Activated CD4-positive, alpha-beta T cell treated with anti-CD3 and anti-CD28 coated beads, Interleukin-2, amount 50 U/mL, for 4 hours (primary cell): ENCODE measurements at regions not wholly inside any gene's neighbourhood (a gene's known extent, or its start where the extent isn't known, plus 50 kb on each side); places are given as distances from the start of the nearest gene placed in this dataset.

Experiments used
- DNase-seq, 2 experiments: peaks; one replicate each; pipeline ENCODE4 v3.0.0-alpha.2; 2020

DNA sequence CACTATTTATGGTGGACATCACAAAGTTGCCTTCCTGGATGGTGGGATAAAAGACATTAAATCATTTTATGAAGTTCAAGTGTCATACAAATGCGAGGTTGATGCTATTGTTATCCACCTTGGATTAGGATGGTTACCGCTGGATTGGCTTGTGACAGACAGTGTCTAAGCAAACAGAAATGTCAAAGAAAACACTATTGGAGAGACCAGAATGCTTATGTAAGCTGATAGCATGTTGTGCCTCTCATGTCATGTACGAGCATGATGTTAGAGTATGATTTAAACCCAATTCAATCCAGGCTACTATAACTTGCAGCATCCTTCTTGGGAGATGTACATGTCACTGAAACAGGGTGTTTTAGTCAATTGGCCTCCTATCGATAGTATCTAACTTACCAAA lies 178.8 kb upstream of the C9orf72 start:
- DNase-seq: no peak

DNA sequence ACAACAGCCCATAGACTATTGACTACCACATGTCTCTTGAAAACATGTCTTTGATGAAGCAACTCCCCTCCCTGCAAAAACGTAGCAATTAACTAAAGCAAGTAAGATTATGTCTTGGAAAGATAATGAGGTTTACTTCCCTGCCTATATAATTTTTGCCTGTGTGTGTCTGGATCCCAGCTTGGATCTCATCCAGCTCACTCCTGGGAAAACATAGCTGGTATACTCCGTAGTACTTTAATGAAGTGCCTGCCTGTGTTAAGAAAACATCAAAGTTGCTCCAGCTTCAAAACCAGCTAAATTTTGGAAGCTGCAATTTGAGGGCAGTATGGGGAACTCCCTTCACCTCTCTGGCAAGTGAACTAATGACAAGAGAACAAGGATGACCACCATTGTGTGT lies 182.6 kb upstream of the C9orf72 start:
- no peak for DNase-seq

DNA sequence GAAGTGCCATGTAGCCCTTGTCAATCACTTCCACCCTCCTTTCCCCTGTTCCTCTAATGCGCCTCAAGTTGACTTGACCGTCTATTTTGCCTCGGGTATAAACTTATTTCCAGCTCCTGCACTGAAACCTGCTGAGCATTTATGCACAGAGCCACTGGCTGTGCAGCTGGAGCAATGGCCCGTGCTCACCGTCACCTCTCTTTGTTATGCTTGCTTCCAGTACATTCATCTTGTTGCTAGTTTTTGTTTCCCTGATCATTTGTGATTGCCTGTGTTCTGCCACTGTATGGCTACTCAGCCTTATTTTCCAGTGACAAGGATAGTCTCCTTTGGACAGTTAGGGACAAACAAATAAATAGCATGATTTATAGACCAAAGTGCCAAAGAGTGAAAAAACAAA lies 183.1 kb upstream of the C9orf72 start:
- no peak for DNase-seq

DNA sequence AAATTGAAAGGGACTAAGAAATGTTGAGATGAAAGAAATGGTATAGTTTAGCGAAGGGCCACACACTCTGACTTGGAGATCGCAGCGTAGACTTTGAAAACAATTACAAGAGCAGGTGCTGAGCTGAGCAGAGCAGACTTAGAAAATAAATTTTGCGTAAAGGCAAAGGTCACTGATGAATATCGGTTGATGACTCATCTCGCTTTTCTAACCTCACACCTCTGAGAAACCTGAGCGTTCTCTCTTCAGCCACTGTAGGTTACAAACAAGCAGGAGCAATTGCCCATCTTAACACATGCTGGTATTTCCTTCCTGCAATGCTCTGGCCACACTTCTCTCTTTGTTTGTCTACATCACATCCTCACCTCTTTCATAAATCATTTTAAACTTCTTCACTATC lies 190.6 kb upstream of the C9orf72 start:
- no peak for DNase-seq

DNA sequence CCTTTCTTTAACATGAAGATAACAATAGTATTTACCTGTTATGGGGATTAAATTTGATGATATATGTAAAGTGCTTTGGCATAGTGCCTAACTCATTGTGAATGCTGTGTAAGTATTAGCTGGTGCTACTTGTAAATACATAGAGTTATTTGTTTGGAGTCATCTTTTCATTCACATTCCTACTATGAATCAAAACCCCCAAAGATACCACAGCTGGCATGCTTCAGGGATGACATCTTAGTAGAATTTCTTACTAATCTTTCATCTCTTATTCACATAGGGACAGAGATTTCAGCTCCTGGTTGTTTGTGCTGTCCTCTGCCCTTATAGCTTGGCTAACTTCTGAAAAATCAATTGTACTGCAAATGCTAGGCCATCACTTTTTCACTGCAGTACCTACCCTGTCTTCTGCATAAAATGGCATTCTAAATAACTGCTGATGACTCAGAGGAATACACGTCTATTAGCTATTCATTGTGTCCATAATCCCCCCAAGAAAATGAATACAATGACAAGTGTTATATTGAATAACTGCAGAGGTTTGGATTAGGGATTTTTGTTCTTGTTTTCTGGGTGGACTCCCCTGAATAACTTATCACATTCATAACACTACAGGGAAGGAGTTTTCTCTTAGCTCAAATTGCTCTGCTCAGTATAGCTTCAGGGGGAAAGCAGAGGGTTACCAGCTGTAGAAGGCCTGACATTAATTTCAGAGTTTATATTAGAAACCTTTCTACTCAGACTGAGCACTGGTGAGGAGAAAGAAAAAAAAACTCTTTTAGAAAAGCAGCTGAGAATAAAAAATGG lies 192.2 kb upstream of the C9orf72 start:
- no peak for DNase-seq

DNA sequence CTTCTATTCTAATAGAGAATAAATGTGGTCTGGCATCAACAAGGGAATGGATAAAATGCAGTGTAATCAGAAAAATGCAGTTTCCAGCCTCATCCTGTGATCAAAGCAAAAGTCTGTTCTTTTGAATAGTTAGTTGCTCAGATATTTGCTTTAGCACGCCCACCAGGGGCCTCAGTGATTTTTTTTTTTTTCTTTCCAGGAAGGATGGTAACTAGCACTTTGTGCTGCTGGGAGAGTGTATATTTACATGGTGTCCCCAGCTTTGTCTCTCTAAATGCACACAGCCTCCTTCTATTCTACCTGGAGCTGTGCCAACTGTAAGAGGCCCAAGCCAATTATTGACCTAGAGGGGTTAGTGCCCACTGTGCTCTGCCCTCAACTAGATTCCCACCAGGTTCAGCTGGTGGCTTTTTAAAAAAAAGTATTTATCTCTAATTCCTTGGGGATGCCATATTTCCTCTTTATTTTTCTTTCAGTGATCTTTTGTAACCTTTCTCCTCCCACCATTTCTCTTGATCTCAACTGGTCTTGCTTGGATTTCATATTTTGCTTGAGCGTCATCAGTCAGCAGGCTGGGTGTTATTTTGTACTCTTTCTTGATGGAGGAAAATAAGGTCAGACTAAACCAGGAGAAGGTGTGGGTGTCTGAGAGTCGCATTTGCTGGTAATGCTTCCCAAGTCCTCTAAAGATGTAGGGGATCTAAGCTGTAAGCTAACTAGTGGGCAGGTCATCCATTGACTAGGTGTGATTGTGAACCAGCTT lies 193.0 kb upstream of the C9orf72 start:
- DNase-seq: no peak

DNA sequence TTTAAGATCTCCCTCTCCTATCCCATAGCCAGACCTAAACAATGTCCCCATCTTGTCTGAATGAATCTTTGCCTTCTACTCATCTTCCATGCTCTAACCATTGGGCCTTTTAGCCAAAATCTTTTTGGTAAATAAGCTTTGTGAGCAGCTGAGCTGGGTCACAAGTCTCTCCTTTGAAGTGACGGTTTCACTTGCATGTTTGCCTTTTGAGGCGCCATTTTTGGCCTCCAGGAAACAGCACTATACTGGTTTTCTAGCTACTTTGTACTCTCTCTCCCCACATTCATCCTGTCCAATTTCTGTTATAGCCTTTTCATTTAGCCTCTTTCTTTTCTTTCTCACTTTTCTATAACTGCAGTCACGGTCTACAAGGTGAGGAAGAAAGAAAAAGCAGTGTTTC lies 195.5 kb upstream of the C9orf72 start:
- no peak for DNase-seq

DNA sequence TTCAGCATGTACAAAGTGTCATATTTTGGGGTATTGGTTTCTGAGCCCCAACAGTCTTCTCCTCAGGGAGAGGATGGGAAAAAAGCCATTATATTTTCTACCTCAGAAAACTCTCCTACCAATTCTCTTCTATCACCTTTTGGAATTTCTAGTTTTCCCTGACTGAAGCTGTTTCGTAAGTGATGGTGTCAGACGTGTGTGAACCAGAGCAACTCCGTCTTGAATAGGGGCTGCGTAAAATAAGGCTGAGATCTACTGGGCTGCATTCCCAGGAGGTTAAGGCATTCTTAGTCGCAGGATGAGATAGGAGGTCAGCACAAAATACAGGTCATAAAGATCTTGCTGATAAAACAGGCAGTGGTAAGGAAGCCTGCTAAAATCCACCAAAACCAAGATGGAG lies 197.3 kb upstream of the C9orf72 start:
- DNase-seq: no peak

DNA sequence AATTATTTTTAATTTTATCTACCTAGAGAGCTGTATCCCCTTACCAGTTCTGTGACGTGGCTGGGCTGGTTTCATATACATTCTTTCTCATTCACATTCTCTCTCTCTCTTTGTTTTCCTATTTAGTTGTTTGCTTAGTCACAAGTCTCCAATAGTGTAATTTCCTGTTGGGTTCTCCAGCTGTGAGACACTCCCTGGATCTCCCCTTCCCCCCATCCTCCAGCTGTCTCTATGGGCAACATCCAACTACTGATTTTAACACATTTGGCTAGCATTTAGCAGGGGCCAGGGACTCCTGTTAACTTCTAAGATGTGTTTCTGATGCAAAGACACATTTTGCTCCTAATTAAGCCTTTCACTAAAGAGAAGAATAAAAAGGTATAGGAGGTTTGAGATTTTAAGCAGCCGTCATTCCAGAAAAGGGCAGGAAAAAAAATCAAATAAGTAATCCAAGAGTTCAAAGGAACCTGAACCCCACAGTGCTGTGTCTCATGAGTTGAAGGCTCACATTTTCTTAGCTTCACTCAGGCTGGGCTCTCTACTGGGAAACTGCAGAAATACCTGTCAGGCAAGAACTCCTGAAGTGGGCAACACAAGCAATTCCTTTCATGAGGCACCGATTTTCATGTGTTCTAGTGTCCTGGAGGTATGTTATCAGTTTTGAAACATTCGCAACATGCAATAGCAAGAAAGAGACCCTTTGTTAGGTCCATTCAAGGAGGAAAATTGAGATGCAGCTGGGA lies 198.7 kb upstream of the C9orf72 start:
- DNase-seq: no peak

DNA sequence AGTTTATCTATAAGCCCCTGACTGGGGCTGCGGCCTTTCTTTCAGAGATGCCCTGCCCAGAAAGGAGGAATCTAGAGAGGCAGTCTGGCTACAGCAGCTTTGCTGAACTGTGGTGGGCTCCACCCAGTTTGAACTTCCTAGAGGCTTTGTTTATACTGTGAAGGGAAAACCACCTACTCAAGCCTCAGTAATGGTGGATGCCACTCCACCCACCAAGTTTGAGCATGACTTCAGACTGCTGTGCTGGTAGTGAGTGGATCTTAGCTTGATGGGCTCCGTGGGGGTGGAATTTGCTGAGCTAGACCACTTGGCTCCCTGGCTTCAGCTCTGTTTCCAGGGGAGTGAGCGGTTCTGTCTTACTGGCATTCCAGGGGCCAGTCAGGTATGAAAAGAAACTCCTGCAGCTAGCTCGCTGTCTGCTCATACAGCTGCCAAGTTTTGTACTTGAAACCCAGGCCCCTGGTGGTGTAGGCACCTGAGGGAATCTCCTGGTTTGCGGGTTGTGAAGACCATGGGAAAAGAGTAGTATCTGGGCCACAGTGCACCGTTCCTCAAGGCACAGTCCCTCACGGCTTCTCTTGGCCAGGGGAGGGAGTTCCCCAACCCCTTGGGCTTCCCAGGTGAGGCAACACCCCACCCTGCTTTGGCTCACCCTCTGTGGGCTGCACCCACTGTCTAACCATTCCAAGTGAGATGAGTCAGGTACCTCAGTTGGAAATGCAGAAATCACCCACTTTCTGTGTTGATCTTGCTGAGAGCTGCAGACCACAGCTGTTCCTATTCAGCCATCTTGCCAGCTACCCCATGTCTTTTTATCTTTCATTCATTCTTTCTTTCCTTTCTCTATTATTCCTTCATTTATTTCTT lies 211.8 kb upstream of the C9orf72 start:
- no peak for DNase-seq

DNA sequence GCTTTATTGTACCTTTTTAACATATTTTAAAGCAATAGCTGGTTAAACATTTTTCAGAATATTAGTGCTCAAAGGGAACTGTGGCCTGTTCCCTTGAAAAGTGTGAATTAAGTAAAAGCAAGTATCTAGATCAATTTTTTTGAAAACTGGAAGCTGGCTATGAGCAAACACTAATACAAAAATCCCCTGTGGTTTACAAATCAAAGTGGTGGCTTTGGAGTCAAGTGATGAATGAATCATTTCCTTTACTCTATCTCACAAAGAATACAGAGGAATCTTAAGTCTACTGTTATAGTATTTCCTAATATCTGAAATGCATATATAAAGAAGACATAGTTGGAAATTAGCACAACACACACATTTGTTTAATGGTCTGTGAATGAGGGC lies 212.4 kb upstream of the C9orf72 start:
- DNase-seq: no peak

DNA sequence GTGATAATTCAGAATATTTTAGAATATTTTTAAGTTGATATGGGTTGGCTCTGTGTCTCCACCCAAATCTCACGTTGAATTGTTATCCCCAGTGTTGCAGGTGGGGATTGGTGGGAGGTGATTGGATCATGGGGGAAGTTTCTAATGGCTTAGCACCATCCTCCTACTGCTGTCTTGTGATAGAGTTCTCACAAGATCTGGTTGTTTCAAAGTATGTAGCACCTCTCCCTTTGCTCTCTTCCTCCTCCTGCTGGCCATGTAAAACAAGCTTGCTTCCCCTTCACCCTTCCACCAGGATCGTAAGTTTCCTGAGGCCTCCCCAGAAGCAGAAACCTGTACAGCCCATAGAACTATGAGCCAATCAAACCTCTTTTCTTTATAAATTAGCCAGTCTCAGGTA lies 214.6 kb upstream of the C9orf72 start:
- no peak for DNase-seq

DNA sequence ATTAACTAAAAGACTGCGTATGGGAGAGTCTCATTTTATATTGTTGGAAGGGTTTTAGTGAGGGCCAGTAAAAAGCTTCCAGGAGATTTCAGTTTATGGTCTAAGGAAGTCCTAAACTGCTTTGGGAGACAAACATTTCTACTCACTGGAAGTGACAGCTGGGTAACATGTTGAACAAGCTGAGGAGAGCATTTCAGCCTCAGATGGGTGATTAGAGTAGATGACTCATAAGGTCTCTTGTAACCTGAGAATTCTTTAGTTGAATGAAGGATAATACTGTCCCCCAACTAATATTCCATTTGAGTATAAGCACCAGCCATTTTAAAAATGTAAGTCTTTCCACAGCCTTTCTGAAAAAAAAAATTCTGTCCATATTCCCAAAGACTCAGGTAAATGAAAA lies 218.0 kb upstream of the C9orf72 start:
- DNase-seq: no peak

DNA sequence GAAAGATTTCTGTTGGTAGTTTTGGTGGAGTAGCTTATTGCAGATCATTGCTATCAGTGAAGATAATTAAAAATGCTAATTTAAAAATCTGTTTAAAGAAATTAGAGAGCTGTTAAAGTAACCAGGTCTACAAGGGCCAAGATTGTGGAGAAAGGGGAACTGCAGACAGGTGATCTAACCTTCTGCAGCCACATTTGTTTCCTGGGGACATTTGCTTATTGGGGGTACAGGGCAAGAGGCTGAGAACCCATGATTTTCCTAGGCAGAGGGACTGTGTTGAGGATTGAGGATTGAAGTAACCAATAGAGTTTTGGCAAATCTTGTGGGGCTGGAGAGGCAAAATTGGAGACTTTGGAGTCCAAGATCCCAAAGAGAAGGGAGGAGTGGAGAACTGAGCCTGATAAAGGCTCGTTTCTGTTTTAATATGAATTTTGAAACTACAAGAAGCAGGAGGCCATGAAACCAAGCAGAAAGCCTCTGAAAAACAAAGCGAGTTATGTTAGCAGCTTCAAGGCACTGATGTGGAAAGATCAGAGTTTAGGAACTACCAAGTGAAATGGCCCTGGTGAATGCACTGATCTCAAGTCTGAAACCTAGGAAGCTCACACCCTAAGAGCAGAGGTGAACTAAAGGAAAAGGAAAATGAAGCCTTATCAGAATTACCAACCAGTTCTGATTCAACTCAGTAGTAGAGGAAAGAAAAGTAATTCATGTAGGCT lies 219.8 kb upstream of the C9orf72 start:
- DNase-seq: no peak

DNA sequence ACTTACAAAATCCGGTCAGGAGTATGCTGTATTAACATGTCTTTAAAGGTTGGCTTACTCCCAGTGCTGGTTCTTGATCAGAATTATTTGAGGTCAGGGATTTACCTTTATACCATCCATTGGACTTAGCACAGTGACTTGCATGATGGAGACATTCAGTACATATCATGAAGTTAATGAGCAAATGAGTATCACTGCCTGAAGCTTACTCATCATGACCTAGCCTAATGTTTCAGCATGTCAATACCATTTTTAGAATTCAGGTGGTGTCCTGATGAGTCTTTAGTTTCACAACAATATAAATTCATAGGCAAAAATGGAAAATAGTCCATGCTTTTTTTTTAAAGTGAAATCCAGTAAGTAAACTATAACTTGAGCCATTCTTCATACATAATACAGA lies 226.0 kb upstream of the C9orf72 start:
- no peak for DNase-seq

DNA sequence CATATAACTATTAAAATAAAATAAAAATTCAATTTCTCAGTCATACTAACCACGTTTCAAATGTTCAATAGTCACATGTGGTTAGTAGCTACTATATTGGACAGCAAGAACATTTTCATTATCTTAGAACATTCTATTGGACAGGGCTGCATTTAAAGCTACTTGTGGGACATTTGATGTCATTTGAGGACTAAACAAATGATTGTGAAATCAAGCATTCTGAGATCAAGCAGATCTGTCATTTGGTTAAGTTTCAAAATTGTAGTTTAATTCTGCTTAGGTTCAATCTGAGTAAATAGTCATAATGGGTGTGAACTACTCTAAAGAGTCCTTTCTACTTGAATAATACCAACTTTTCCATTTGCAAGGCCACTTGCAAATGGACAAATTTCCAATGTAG lies 226.9 kb upstream of the C9orf72 start:
- DNase-seq: no peak

DNA sequence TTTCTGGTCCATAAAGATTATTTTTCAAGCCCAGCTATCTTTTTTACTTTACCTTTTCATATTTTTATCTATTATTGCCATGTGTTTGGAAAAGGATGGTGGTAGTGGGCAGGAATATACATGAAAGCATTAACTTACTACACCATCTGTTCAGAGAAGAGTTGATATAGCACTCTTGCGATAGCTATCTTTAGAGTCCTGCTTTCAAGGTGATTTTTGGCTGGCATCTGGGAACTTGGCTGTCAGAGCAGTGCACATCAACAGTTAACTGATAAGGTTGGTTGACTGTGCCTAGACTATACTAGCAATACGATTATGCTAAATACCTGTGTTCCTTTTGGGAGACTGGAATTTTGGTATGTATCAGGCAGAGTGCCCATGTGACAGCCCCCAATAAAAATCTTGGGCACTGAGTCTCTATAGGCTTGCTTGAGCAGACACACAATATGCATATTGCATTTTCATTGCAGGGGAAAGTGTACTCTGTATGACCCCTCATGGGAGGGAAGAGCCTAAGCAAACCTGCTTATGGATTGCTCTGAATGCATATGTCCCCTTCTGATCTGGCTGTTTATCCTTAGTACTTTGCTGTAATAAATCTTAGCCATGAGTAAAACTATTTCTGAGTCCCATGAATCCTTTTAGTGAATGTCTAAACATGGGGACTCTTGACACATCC lies 227.6 kb upstream of the C9orf72 start:
- no peak for DNase-seq

DNA sequence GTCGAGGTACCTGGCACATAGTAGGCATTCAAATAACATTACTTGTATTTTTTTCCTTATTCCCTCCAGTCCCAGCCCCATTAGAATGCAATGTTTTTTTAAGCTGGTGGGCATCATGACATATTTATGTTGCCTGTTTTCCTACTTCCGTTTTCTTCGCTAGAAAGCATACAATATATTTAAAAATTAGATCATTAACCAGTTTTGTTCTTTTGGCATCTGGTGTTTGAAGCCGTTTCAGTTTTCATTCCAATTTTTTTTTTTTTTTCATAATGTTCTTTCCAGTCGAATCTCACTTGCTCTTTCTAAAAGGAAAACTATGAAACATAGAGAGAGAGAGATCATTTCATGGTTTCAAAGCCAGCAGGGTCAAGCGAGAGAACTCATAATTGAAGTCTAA lies 228.3 kb upstream of the C9orf72 start:
- no peak for DNase-seq

DNA sequence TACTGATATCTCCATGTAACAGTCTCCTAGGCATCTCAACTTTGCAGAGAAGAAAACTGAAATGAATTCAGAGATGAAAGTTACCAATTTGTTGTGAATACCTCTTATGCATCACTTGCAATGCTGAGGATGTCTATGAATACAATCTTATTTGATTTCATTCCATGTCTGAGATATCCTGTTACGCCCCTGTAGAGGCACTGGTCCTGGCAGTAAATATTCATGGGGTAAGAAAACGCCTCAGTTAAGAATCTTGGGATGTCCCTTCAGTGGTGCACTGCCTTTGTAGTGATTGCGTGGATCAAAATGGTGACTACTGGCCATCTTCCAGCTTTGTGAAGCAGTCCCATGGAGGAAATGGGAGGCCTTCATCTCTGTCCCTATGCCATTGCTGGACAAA lies 229.1 kb upstream of the C9orf72 start:
- DNase-seq: no peak

DNA sequence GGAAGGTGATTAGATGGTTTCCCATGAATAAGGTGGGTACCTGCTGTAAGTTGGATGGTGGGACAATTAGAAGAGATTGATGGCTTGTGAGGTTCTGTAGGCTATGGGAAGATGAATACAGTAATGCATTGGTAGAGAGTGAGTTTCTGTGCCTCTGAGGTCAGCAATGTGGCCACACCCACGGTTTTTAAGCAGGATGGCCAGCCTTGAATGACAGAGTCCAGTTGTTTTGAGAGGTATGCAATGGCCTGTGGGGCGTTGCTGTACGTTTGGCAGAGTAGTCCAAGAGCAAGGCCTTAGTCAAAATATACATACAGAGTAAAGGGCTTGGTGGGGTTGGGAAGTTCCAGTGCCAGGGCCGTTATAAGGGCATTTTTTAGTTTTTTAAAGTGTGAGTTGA lies 235.6 kb upstream of the C9orf72 start:
- DNase-seq: no peak

DNA sequence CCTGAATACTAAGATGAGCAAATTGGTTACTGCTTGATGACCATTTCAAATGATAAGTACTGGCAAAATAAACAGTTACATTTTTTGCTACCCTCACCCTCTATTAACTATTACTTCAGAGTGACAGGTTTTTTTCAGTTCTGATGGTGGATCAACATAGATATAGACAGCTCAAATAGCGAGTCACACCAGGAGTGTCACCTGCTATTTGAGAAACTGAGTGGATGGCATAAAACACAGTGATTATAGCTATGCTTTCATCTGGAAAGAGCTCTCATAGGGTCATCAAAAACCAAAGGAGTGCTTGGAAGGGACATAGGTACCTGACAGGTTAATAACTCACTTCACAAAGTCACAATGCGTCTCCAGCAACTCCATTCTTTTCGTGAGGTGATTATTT lies 244.5 kb upstream of the C9orf72 start:
- no peak for DNase-seq

DNA sequence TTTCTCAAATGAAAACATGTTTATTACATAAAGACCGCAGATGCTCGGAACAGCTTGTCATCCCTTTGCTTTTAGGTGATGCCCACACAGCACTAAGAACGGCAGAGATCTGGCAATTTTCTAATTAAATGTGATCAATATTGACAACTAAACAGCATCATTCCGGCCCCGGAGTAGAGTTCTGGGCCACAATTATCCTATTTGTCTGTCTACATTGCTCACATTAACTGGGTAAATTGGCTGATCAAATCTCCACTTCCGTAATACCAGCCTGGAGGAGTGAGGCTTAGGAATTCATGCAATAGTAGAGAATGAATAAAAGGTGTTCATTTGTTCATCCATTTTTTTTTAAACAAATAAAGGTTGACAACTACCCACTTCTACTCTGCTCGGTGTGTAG lies 245.1 kb upstream of the C9orf72 start:
- no peak for DNase-seq
